Activated naive CD4-positive, alpha-beta T cell treated with Interleukin-2 at 50 U/mL for 16 hours (primary cell): ENCODE measurements at regions not wholly inside any gene's neighbourhood (a gene's known extent, or its start where the extent isn't known, plus 50 kb on each side); places are given as distances from the start of the nearest gene placed in this dataset.

ENCODE experiments used
- DNase-seq: peaks from one replicate; pipeline ENCODE4 v3.0.0-alpha.2; 2020

GRCh38 chr1:229768232-229768631, 142.2 kb downstream of the URB2 start:
- DNase-seq = no peak

DNA sequence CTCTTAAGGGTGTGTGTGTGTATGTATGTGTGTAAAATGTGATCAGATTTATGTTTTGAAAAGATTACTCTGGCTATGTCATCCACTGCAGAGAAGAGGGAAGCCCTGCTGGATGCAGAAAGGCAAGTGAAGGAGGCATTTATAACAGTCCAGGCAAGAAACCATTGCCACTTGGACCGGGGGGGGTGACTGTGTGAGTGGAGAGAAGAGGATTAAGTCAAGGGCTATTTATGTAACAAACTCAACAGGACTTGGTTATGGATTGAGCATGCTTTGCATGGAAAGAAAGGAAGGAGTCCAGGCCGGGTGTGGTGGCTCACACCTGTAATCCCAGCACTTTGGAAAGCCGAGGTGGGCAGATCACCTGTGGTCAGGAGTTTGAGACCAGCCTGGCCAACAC, 143.0 kb downstream of the URB2 start:
- DNase-seq = no peak

- no peak for DNase-seq
These were observed 143.8 kb downstream of the URB2 start for GRCh38 chr1:229769809-229770208.

GRCh38 chr1:229778794-229779193, 152.7 kb downstream of the URB2 start:
- DNase-seq = no peak

DNA sequence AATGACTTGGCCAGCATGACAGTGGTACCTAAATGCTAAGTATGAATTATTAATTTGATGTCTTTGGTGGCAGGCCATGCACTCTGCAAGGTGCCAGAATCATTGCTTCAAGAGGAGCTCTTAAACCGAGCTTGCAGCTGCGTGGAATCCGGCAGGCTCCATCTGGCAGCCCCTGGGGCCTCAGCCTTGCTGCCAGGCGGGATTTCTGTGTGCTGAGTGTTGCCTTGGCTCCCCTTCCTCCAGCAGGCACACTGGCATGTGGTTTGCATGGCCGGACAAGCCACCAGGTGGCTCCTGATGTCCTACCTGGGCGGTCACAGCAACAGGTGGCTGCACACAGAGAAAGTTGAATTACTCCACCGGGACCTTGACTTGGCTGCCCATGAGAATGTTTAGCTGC, 155.4 kb downstream of the URB2 start:
- no peak for DNase-seq

DNA sequence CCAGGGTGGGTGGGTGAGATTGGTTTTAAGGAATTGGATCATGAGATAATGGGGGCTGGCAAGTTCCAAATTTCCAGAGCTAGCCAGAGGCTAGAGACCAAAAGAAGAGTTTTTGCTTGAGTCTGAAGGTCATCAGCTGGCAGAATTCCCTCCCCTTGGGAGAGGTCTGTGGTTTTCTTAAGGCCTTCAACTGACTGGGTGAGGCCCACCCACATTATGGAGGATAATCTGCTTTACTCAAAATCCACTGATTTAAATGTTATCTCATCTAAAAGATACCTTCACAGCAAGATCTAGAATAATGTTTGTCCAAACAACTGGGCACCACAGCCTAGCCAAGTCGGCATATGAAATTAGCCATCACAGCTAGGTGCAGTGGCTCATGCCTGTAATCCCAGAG, 156.4 kb downstream of the URB2 start:
- no peak for DNase-seq

DNA sequence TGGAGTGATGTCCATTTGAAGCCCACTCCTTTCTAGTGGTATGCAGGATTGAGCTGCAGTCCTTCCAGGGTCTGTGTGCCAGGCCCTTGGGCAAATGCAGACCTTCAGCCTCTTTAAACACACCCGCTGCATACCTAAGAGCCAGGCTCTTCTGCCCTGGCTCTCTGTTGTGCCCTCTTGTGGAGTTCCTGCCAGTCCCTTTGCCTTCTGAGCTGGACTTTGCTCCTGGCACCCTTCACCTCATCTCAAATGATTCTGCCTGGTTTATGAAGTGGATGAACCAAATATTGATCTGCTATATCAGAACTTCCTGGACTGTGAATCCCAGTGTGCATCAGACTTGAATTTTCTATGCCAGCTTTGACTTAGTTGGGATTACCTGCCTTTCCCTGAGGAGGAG, 158.8 kb downstream of the URB2 start:
- DNase-seq = no peak

DNA sequence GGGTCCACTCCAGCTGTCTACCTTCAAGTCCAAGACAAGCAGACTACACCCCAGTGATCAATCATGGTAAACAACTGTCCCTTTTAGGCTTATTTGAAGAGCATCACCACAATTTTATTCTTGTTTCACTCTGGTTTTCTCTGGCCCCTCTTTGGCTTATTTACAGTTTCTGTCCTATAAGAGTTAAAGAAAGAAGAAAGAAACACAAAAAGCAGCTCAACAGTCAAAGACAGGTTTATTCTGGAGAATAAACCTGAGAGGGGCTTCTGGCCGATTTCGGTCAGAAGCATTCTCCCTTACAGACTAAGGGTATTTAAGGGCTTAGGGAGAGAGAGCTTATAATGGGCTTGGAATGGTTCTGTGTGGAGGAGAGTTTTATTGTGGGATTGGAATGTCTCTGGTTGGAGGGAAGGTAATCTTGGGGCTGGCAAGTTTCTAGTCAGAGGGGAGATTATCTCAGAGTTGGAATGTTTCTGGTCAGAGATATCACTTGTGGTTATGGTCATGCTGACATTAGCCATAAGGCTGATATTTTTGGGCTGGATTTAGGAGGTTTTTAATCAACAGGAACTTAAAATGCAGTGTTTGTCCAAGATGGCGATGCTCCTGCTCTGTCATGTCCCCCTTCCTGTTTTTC, 161.0 kb downstream of the URB2 start:
- no peak for DNase-seq

- DNase-seq = no peak
These were observed 162.0 kb downstream of the URB2 start for GRCh38 chr1:229788004-229788403.

DNA sequence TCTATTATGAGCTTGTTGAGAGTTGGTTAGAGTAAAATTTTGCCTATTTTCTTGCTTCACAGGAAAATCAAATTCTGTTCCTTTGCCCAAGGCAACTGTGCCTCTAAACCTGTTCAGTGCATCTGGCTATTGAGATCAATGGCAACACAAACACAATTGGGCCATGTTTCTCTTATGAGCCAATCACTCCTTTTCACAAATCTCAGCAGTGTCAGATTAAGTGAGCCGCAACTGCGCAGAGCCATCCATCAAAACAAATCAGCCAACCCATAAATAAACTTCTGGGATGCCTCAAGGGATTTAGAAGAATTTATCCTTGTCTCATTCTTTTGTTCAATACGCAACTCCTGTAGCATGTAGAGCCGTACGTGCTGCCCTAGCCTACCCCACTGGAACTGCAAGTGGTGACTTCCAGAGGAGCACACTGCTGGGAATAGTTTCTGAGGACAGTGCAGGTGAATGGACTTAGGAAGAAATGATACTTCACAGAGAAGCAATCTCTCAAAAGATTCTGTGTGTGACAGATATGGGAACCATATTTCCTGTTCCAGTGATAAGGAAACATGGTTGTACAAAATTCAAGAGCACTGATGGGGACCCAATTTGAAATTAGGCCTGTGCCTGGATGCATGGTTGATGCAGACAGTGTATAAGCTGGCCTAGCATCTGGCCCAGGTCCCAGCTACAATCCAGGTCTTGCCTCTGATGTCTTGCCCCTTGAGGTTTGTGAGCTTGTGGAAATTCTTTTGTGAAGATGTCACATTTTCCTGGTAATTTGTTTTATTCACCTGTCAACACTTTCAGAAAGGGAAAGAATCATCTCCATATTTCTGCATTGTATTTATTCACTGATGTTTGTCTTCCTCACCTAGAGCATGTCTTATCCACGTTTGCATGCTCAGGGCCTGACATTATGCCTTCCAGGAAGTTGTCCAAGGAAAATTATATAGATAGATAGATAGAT, 166.2 kb downstream of the URB2 start:
- DNase-seq = no peak

DNA sequence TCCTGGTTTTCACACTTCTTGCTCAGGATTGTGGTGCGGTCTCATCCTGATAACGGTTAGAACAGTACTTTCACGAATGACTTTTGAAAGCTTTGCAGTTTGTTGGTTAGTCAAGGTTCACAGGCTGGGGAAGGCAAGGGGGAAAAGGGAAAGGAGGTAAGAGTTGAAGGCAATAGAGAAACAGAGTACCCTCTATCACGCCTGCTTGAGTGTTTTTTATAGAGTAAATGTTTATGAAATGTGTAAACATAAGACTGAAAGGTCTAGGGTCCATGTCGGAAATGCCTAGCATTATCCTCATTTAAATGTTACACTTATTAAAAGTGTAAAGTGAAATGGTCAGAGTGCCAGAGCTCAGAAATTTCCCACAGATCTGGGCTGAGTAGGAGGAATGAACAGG, 167.4 kb downstream of the URB2 start:
- no peak for DNase-seq

- no peak for DNase-seq
These were observed 172.5 kb downstream of the URB2 start for GRCh38 chr1:229798558-229798957.

GRCh38 chr1:229803626-229804217, 177.7 kb downstream of the URB2 start:
- DNase-seq = no peak

DNA sequence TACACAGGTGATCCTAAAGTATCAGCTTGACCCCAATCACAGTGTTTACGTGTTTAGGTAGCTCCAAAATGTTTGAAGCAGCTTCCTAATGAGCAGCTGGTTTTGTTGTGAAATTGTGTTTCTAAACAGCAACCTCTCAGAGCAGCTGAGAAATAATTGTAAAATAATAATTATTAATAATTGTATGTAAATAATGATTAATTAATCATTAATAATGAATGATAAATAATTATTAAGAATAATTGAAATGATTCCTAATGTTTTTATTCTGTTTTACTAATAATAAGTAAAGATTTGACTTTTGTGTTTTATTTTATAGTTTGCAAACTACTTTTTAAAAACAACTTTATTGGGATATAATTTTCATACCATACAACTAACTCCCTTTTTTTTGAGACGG, 182.2 kb downstream of the URB2 start:
- DNase-seq = no peak

- DNase-seq = no peak
These were observed 184.1 kb downstream of the URB2 start for GRCh38 chr1:229810140-229810539.

DNA sequence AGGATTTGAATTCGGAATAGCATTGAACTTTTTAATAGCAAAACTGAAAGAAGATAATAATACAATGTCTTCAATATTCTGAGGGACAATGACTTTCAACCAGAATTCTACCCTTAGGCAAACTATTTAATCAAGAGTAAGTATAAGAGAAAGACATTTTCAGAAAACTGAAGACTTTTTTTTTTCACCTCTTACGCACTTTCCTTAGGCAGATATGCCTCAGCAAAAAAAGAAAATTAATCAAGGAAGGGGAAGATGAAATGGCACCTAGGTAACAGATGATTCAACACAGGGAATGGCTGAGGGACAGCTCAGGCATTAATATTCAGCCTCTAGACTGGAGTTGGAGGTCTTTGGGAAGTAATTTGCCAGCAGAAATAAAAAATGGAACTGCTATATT, 184.9 kb downstream of the URB2 start:
- DNase-seq = no peak

GRCh38 chr1:229812148-229812547, 186.1 kb downstream of the URB2 start:
- DNase-seq = no peak

GRCh38 chr1:229812693-229813092, 186.6 kb downstream of the URB2 start:
- DNase-seq = no peak

DNA sequence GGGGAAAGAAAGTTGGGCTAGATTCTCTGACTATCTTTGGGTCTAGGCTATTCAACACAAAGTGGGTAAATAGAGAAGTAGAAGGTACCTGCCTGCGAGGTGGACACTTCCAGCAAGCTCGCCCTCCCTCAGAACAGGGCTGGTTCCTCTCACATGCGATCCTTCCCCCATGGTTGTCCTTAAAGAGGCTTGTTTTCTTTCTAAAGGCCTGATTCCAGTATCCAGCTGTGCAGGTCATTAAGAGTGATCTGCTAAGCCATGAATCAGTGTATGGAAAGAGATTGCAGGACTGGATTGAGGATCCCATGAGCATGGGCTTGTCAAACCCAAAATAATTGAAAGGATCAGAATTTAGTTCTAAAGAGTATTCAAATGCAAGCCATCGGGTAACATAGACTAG, 189.0 kb downstream of the URB2 start:
- DNase-seq = no peak

DNA sequence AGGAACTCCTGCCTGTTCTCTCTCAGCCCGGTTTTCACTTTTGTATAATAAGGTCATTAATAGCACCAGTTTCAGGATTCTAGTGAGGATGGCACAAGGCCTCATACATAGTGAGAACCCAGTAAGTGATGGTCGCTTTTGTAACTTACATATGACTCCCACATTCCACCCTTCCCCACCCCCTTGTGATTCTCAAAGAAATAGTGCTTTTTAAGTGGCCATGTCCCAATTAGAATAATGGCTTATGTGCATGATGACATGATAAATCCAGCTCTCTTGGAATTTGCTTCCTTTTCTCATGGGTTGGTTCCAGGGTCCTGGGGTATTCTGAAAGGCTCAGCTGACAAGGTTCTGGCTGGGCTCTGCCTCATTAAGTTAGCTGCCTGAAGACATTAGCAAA, 189.9 kb downstream of the URB2 start:
- DNase-seq = no peak

DNA sequence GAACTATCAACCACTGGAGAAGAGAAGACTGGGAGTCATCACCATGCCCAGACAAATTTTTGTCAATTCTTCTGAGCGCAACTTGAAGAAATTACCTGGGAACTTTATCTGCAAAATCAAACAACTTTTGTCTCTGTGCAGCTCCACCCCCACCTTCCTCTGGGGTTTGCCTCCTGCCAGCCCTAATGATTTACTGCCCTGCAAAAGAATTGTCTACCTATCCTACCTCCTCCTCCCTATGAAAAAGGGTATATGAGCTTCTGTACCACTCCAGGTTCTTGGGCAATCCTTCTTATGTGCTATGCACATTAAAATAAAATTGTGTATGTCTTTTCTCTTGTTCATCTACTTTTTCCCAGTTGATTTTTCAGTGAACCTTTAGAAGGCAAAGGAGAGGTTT, 191.9 kb downstream of the URB2 start:
- DNase-seq = no peak

DNA sequence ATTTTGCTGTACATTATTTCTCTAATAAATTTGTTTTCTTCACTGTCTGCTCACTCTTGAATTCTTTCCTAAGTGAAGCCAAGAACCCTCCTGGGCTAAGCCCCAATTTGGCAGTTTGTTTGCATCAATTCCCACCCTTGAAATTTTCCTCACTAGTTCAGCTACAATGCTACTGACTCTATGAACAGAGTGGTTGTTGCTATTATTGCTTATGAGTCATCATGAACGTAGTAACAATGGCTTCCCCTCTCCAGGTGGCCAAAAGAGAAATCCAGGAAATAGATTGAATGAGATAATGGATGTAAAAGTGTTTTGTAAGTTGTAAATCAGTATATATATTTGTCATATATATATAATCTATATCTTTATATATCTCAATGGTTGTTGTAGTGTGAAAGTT, 193.0 kb downstream of the URB2 start:
- DNase-seq = no peak

DNA sequence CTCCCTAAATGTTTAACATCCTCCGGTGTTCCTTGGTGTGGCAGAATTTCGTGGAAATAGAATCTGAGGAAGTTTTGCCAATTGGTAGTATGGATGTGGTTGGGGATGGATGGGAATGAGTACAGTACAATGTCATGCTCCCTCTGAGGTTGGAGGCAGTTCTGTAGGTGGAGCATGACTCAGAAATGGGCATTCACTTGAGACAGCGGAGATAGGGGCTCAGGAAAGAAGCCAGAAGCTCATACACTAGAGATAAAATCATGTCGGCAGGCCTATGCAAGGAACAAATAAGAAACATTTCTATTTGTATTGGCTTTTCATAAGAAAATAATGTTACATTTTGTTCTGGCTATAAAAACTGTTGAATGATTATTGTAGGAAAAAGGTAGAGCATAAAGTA, 196.0 kb downstream of the URB2 start:
- no peak for DNase-seq

- DNase-seq = no peak
These were observed 199.0 kb downstream of the URB2 start for GRCh38 chr1:229825042-229825441.
